Epithelial cell of proximal tubule (primary cell): ENCODE measurements at regions not wholly inside any gene's neighbourhood (a gene's known extent, or its start where the extent isn't known, plus 50 kb on each side); places are given as distances from the start of the nearest gene placed in this dataset.

Source experiments
- DNase-seq: peaks from one replicate; pipeline ENCODE4 v3.0.0-alpha.2; 2011; ENCODE audit warnings: low read depth
- H3K4me3 ChIP-seq: 2 replicates; pipeline ENCODE4 v1.5.1; 2011; ENCODE audit warnings: low read depth, mild to moderate bottlenecking, low read length
- TF ChIP-seq, protein P1 (sequence below): conservative IDR thresholded peaks from 2 replicates; pipeline ENCODE4 v1.5.1; 2012; ENCODE audit warnings: low read depth, mild to moderate bottlenecking, low read length

DNA sequence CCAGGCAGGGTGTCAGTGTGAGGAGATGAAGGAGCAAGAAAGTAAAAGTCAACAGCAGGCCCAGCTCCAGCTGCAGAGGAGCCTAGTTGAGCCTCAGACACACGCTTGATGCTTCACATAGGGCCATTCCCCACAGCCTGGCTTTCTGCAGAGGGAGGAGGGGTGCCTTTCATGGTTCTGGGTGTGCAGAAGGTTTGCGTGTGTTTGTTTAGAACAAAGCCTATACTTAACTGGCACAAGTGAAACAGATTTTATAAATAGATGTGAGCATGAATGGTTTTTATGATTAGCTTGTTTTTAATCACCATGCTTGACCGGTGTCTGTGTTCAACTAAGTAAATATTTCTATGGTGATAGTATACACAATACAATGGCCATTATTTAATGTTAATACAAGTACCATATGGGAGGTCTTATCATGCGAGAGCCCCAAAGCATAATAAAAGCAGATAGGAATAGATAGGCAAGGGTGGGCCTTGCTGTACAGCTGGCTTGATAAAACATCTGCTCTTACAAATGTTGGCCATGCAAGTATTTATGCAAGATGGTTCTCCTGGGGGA lies 290.2 kb downstream of the ETS1 start:
- H3K4me3 ChIP-seq: no peak overlapping the region
- DNase-seq: no peak
- TF ChIP-seq, protein P1, sequence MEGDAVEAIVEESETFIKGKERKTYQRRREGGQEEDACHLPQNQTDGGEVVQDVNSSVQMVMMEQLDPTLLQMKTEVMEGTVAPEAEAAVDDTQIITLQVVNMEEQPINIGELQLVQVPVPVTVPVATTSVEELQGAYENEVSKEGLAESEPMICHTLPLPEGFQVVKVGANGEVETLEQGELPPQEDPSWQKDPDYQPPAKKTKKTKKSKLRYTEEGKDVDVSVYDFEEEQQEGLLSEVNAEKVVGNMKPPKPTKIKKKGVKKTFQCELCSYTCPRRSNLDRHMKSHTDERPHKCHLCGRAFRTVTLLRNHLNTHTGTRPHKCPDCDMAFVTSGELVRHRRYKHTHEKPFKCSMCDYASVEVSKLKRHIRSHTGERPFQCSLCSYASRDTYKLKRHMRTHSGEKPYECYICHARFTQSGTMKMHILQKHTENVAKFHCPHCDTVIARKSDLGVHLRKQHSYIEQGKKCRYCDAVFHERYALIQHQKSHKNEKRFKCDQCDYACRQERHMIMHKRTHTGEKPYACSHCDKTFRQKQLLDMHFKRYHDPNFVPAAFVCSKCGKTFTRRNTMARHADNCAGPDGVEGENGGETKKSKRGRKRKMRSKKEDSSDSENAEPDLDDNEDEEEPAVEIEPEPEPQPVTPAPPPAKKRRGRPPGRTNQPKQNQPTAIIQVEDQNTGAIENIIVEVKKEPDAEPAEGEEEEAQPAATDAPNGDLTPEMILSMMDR: no peak

DNA sequence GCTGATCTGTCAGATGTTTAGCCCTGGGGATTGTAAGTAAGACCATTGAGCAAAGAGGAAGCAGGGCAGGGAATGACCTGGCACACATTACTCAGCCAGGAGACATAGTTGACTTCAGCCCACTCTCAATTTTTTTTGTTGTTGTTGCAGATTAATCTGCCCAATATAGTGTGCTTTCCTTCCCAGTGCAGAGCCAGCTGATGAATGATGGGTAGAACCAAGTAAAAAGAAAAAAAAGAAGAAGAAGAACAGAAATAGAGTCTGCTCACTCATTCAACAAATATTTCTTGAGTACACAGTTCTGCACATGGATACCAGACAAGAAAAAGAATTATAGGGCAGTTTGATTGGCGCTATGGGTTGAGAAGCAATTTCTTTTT lies 292.7 kb downstream of the ETS1 start:
- TF ChIP-seq, protein P1: no peak
- H3K4me3 ChIP-seq: no peak overlapping the region
- no peak for DNase-seq

DNA sequence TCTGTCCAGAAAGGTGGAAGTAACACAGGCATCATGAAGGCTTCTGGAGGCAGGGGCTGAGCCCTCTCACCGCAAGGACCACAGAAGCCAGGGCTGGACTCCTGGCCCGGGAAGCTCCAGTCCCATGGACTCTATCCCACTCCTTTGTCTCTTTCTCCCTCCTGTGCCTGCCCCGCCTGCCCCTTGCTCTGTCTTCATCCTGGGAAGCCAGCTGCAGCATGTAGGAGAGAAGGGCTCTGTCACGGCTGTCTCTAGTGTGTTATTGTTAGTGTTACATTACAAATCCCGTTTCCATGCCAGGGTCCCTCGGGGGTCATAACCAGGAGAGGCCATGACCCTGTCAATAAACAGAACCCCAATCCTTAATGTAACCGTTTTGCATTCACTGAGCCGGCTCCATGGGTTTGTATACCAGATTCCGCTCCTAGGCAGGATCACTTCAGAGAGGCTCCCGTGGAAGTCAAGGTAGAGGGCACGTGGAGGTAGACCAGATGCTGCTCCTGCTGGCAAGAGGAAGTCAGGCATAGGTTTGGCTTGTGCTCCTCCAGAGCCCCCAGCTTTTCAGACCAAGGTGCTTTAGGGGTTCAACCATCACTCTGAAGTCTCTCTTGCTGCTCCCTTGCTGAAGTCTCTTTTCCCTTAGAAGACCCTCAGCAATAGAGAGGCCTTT lies 293.2 kb downstream of the ETS1 start:
- TF ChIP-seq, protein P1: no peak
- no peak for DNase-seq

DNA sequence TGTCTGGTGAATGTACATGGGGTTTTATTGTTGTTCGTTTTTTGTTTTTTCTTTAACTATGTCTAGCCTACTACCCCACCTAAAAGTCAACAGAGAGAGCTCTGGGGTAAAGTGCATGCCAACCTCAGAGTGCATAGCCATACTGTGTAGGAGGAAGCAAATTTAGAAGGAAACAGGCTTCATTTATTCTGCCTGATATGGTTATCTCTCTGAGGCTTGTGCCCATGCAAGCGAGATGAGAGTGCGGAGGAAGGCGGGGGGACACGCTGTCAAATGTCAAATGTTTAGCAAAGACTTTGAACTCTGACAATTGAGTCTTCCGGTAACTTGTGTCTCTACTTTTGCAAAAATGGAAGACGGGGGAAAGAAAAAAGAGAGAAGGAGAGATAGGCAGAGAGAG lies 295.5 kb downstream of the ETS1 start:
- TF ChIP-seq, protein P1: no peak
- no peak for DNase-seq
- no peak overlapping the region for H3K4me3 ChIP-seq

More for the DNA sequence above, 293.2 kb downstream of the ETS1 start:
- H3K4me3 ChIP-seq: no peak overlapping the region

DNA sequence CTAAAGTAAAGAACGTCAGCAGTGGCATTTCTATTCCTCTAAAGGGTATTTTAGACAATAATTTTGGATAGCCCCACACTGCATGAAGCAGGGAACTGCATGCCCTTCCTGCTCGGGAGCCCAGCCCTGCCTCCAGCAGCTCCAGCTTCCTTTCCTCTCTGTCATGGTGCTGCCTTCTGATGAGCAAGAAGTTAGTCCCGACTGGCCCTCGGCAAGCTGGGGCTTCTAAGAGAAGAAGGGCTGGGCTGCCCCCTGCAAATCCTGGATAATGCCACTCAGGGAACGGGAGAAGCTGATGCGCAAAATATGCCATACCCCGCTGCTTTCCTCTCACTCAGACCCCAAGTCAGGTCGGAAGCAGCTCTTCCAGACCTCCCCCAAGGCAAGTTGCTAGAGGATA lies 296.4 kb downstream of the ETS1 start:
- TF ChIP-seq, protein P1: no peak
- DNase-seq: no peak
- no peak overlapping the region for H3K4me3 ChIP-seq

DNA sequence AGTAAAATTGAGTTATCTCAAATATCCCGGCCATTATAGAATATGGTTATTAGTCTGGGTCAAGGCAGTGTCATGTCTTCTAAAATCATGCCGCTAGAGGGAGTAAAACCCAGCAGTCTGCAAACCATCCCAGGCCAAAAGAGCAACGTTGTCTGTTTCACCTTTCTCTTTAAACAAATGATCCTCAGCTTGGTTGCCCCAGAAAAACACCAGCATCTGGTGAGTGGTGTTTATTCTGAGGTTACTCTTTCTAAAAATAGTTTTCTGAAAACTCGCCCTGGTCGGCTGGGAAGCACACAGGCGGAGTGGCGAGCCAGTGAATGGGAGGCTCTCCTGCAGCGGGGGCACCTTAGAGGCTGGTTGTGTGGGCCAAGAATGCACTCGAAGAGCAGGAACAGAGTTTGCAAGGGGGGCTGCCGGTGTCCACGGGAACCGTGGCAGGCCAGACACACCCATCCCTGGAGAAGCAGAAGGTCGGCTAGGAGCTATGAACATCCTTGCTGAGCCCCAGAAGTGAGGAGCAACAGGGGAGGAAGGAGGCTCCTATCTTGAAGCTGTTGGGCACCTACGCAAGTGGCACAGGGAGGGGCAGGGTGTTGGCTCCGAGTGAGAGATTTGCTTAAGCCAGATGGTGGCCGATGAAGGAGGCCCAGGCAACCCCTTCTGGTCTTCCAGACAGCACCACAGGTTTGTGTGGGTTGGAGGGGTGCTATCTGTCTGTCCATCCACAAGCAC lies 297.1 kb downstream of the ETS1 start:
- peak; percentile 44 for DNase-seq
- TF ChIP-seq, protein P1: peak; percentile 87
- H3K4me3 ChIP-seq: no peak overlapping the region
